ENCODE measurements at regions not wholly inside any gene's neighbourhood (a gene's known extent, or its start where the extent isn't known, plus 50 kb on each side); places are given as distances from the start of the nearest gene placed in this dataset.

DNA sequence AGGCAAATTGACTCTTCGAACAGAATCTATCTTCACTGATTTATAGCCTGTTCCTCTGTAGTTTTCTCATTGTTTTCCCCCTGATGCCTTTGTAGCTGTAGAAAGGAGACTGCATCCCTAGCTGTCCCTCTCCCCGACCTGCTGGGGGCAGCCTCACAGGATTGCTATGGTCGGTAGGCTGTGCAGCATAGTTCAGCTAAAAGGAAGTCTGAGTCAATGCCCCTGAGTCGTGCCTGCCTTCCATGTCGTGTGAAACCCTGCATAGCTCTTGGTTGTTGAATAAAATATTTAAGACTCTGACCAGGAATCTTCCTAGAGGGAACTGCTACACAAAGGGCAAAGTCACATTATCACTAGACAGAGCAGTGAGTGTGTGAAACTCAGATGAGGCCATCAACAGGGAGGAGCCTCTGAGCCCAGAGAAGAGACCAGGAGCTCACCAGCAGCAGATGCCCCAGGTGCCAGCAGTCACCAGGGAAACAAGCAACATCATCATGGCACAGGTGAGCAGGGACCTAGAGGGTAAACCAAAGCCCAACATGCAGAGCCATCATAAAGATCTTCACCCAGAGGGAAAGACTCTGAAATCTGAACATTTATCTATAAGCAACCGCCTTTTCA, 108.4 kb upstream of the NBEA start:
- Histone ChIP-seq H3K56ac (ENCODE audit: extremely low read depth, insufficient read depth, low read length) (no peak overlapping the region), H4K20me1 (ENCODE audit: insufficient read depth, low read length) (no peaks in the 10 kb centered on the region), H2AK5ac (ENCODE audit: low read depth, low read length) (no peak overlapping the region), H2BK15ac (ENCODE audit: low read depth, low read length) (no peak overlapping the region), H4K8ac (ENCODE audit: low read depth in 2 of 2, low read length in 2 of 2) (no peak overlapping the region), H2BK120ac (ENCODE audit: low read depth, low read length) (no peak overlapping the region), H3K4me2 (ENCODE audit: low read depth, low read length) (no peak overlapping the region), H3K27me3 (ENCODE audit: control insufficient read depth, insufficient read depth, low read length) (no peaks in the 10 kb centered on the region), H3K23ac (ENCODE audit: low read depth, low read length) (no peak overlapping the region), H3K9me3 (ENCODE audit: control insufficient read depth, insufficient read depth, low read length) (no peaks in the 10 kb centered on the region), H4K91ac (ENCODE audit: insufficient read depth, low read depth, low read length) (no peak overlapping the region), H2AK9ac (replicated peaks; ENCODE audit: low read depth, low read length, poor library complexity) (no peak overlapping the region), H3K79me1 (ENCODE audit: low read depth in 1 of 2, low read length in 2 of 2) (no peaks in the 10 kb centered on the region), H2BK20ac (ENCODE audit: low read depth, low read length) (no peak overlapping the region), H3K9ac (ENCODE audit: low read depth, low read length) (no peak overlapping the region), H3K4me1 (ENCODE audit: control insufficient read depth, insufficient read depth, low read length) (no peaks in the 10 kb centered on the region), H3K36me3 (ENCODE audit: control insufficient read depth, insufficient read depth, low read length) (no peaks in the 10 kb centered on the region), H3K9me1 (ENCODE audit: insufficient read depth, low read length) (no peaks in the 10 kb centered on the region), H3K27ac (ENCODE audit: insufficient read depth, low read length) (no peak overlapping the region), H4K5ac (ENCODE audit: low read depth, low read length) (no peak overlapping the region), H2BK5ac (ENCODE audit: low read depth, low read length, poor library complexity, severe bottlenecking) (no peak overlapping the region), H2AFZ (replicated peaks; ENCODE audit: low read length, poor library complexity) (no peak overlapping the region), H3K18ac (ENCODE audit: low read depth, low read length) (no peak overlapping the region), H3K14ac (replicated peaks; ENCODE audit: low read depth, low read length) (no peak overlapping the region), H3K4ac (ENCODE audit: low read depth, low read length) (no peak overlapping the region), H3K4me3 (ENCODE audit: insufficient read depth, low read depth, low read length) (no peak overlapping the region)
- WGBS, 2 experiments (ENCODE audit: extremely low coverage in 2 of 2, insufficient read length in 1 of 2): no CpG with 5 or more reads among the region's 6 CpGs
- DNase-seq: peak; percentile 2
- ChIA-PET POLR2A (ENCODE audit: unreplicated experiment) (no interaction called here), CTCF (no interaction called here)
- ATAC-seq (ENCODE audit: low read depth): no peak; the same call in 1 of the 2 replicates
- BruUV-seq (replicated peaks): no TSS peak
- TF ChIP-seq MXI1 (IDR thresholded peaks at IDR 0.05; ENCODE audit: borderline replicate concordance, low read depth, low read length) (no peak), RFX5 (IDR thresholded peaks at IDR 0.05; ENCODE audit: low read depth, low read length) (no peak), RAD21 (IDR thresholded peaks at IDR 0.05; ENCODE audit: low read length) (no peak), POLR2A (IDR thresholded peaks at IDR 0.05; ENCODE audit: low read depth, low read length) (no peak), RCOR1 (IDR thresholded peaks at IDR 0.05; ENCODE audit: insufficient replicate concordance, low read length) (no peak), FOS (IDR thresholded peaks at IDR 0.05; ENCODE audit: low read depth, low read length) (no peak), MAZ (IDR thresholded peaks at IDR 0.05; ENCODE audit: borderline replicate concordance, low read depth, low read length) (no peak), CEBPB (IDR thresholded peaks at IDR 0.05; ENCODE audit: low read depth, low read length) (no peak), NFE2L2 (IDR thresholded peaks at IDR 0.05; ENCODE audit: low read depth, low read length) (no peak), CHD1 (IDR thresholded peaks at IDR 0.05; ENCODE audit: low read depth, low read length) (no peak), BHLHE40 (IDR thresholded peaks at IDR 0.05; ENCODE audit: low read depth, low read length) (no peak), MAFK (IDR thresholded peaks at IDR 0.05; ENCODE audit: low read depth, low read length) (no peak), SMC3 (IDR thresholded peaks at IDR 0.05; ENCODE audit: low read depth, low read length) (no peak)
- TF ChIP-seq, protein P1, sequence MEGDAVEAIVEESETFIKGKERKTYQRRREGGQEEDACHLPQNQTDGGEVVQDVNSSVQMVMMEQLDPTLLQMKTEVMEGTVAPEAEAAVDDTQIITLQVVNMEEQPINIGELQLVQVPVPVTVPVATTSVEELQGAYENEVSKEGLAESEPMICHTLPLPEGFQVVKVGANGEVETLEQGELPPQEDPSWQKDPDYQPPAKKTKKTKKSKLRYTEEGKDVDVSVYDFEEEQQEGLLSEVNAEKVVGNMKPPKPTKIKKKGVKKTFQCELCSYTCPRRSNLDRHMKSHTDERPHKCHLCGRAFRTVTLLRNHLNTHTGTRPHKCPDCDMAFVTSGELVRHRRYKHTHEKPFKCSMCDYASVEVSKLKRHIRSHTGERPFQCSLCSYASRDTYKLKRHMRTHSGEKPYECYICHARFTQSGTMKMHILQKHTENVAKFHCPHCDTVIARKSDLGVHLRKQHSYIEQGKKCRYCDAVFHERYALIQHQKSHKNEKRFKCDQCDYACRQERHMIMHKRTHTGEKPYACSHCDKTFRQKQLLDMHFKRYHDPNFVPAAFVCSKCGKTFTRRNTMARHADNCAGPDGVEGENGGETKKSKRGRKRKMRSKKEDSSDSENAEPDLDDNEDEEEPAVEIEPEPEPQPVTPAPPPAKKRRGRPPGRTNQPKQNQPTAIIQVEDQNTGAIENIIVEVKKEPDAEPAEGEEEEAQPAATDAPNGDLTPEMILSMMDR (conservative IDR thresholded peaks at IDR 0.05; ENCODE audit: low read depth, low read length): no peak
- TF ChIP-seq, protein P2, sequence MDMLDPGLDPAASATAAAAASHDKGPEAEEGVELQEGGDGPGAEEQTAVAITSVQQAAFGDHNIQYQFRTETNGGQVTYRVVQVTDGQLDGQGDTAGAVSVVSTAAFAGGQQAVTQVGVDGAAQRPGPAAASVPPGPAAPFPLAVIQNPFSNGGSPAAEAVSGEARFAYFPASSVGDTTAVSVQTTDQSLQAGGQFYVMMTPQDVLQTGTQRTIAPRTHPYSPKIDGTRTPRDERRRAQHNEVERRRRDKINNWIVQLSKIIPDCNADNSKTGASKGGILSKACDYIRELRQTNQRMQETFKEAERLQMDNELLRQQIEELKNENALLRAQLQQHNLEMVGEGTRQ (IDR thresholded peaks at IDR 0.05; ENCODE audit: low read depth, low read length): no peak
- TF ChIP-seq, protein P3, sequence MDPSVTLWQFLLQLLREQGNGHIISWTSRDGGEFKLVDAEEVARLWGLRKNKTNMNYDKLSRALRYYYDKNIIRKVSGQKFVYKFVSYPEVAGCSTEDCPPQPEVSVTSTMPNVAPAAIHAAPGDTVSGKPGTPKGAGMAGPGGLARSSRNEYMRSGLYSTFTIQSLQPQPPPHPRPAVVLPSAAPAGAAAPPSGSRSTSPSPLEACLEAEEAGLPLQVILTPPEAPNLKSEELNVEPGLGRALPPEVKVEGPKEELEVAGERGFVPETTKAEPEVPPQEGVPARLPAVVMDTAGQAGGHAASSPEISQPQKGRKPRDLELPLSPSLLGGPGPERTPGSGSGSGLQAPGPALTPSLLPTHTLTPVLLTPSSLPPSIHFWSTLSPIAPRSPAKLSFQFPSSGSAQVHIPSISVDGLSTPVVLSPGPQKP (IDR thresholded peaks at IDR 0.05; ENCODE audit: borderline replicate concordance, low read depth, low read length): no peak
- intact Hi-C loops (cut with micrococcal nuclease) (no loop called here), in situ Hi-C loops (cut with MboI; ENCODE audit: low sequenced_read_pairs) (no loop called here), dilution Hi-C loops (cut with HindIII; ENCODE audit: low sequenced_read_pairs, unreplicated experiment) (no loop called here)

All from IMR-90 (cell line).